Peyer's patch (tissue), 4 donors: ENCODE measurements at regions not wholly inside any gene's neighbourhood (a gene's known extent, or its start where the extent isn't known, plus 50 kb on each side); places are given as distances from the start of the nearest gene placed in this dataset.

Experiments
- DNase-seq, 3 donors: peaks; one replicate each; pipeline ENCODE4 v3.0.0-alpha.2; 2017 to 2019
- H3K27ac ChIP-seq, 4 donors: fragments of 200-600 bp; sonication (generic); one replicate each; pipeline ENCODE4 v1.5.1; 2016 to 2019
- H3K27me3 ChIP-seq, 2 donors: fragments of 200-600 bp; sonication (generic); one replicate each; pipeline ENCODE4 v1.5.1; 2019
- H3K36me3 ChIP-seq, 3 donors: fragments of 200-600 bp; sonication (generic); one replicate each; pipeline ENCODE4 v1.5.1; 2016 to 2019
- H3K4me1 ChIP-seq, 4 donors: fragments of 200-600 bp; sonication (generic); one replicate each; pipeline ENCODE4 v1.5.1; 2016 to 2019
- H3K4me3 ChIP-seq, 4 donors: fragments of 200-600 bp; sonication (generic); 1 replicate in 3 of 4; 2 replicates in 1 of 4; pipeline ENCODE4 v1.5.1; 2016 to 2019; ENCODE audit warnings: mild to moderate bottlenecking in 1 of 4
- H3K9me3 ChIP-seq, 4 donors: fragments of 200-600 bp; sonication (generic); one replicate each; pipeline ENCODE4 v1.5.1; 2016 to 2019; ENCODE audit warnings: mild to moderate bottlenecking in 1 of 4
- CTCF ChIP-seq, 6 experiments: fragments of 450-650 bp in 4 of 6; fragments of 200-600 bp in 2 of 6; sonication (generic) in 1 of 6; IDR thresholded peaks; one replicate each; pipeline ENCODE4 v1.5.1; 2017 to 2019; ENCODE audit warnings: antibody characterized with exemption in 6 of 6, mild to moderate bottlenecking in 3 of 6, moderate library complexity in 1 of 6
- POLR2A ChIP-seq, 2 donors: fragments of 450-650 bp; IDR thresholded peaks; one replicate each; pipeline ENCODE4 v1.5.1; 2017; ENCODE audit warnings: antibody characterized with exemption in 2 of 2, mild to moderate bottlenecking in 2 of 2, moderate library complexity in 2 of 2

GRCh38 chr1:116270316-116271057 is 102.6 kb upstream of the ATP1A1 start:
- no peaks in the 10 kb centered on the region for H3K4me1 ChIP-seq
- H3K27me3 ChIP-seq = no peaks in the 10 kb centered on the region
- no peaks in the 10 kb centered on the region for H3K36me3 ChIP-seq
- no peak for DNase-seq
- no peak overlapping the region for H3K4me3 ChIP-seq
- TF ChIP-seq POLR2A (IDR thresholded peaks at IDR 0.05) (no peak), CTCF (IDR thresholded peaks at IDR 0.05) (no peak)
- H3K27ac ChIP-seq = no peak overlapping the region
- no peaks in the 10 kb centered on the region for H3K9me3 ChIP-seq

- peak in 1 of 3 donors; percentile 53 for DNase-seq
- H3K27ac ChIP-seq = no peak overlapping the region
These were observed 99.8 kb upstream of the ATP1A1 start for GRCh38 chr1:116273042-116273783.

GRCh38 chr1:116276532-116276931 is 96.5 kb upstream of the ATP1A1 start:
- Histone ChIP-seq H3K27ac (no peak overlapping the region), H3K9me3 (no peaks in the 10 kb centered on the region), H3K4me3 (no peak overlapping the region), H3K4me1 (no peaks in the 10 kb centered on the region), H3K36me3 (no peaks in the 10 kb centered on the region), H3K27me3 (no peaks in the 10 kb centered on the region)
- DNase-seq = no peak
- no peak for TF ChIP-seq POLR2A (IDR thresholded peaks at IDR 0.05)
- no peak for TF ChIP-seq CTCF (IDR thresholded peaks at IDR 0.05)

More at GRCh38 chr1:116273042-116273783, 99.8 kb upstream of the ATP1A1 start:
- H3K27me3 ChIP-seq = no peaks in the 10 kb centered on the region
- no peaks in the 10 kb centered on the region for H3K36me3 ChIP-seq
- H3K4me1 ChIP-seq = no peaks in the 10 kb centered on the region
- no peak overlapping the region for H3K4me3 ChIP-seq
- TF ChIP-seq POLR2A (IDR thresholded peaks at IDR 0.05) (no peak), CTCF (IDR thresholded peaks at IDR 0.05) (no peak)
- H3K9me3 ChIP-seq = no peaks in the 10 kb centered on the region

GRCh38 chr1:116277840-116278540 is 95.1 kb upstream of the ATP1A1 start:
- Histone ChIP-seq H3K36me3 (no peaks in the 10 kb centered on the region), H3K4me3 (no peak overlapping the region), H3K27me3 (no peaks in the 10 kb centered on the region), H3K4me1 (no peaks in the 10 kb centered on the region), H3K9me3 (no peaks in the 10 kb centered on the region), H3K27ac (no peak overlapping the region)
- no peak for TF ChIP-seq POLR2A (IDR thresholded peaks at IDR 0.05)
- no peak for TF ChIP-seq CTCF (IDR thresholded peaks at IDR 0.05)
- DNase-seq = no peak

GRCh38 chr1:116278541-116278866 is 94.5 kb upstream of the ATP1A1 start:
- Histone ChIP-seq H3K27me3 (no peaks in the 10 kb centered on the region), H3K36me3 (no peaks in the 10 kb centered on the region), H3K4me3 (no peak overlapping the region), H3K4me1 (no peaks in the 10 kb centered on the region), H3K9me3 (no peaks in the 10 kb centered on the region), H3K27ac (no peak overlapping the region)
- TF ChIP-seq POLR2A (IDR thresholded peaks at IDR 0.05) (no peak), CTCF (IDR thresholded peaks at IDR 0.05) (no peak)
- DNase-seq = no peak
